ENCODE measurements at regions not wholly inside any gene's neighbourhood (a gene's known extent, or its start where the extent isn't known, plus 50 kb on each side); places are given as distances from the start of the nearest gene placed in this dataset.

DNA sequence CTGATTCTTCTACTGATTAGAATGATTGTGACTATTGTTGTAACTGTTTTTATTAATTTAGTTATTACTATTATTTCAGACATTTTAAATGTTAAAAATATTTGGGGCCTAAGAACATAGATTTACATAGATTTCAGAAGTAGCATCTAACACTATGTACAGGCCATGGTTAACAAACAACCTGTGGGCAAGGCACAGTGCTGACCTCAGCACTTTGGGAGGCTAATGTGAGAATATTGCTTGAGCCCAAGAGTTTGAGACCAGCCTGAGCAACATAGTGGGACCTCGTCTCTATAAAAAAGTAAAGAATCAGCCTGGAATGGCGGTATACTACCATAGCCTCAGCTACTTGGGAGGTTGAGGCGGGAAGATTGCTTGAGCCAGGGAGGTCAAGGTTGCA, 69.1 kb upstream of the CNTN4 start:
- H3F3A ChIP-seq (ENCODE audit: low read depth), result no peaks in the 10 kb centered on the region
- H3K9ac ChIP-seq (ENCODE audit: low read depth, low read length, poor library complexity, severe bottlenecking), result no peak overlapping the region
- H3K4me1 ChIP-seq (ENCODE audit: insufficient read depth, low read length, poor library complexity, severe bottlenecking), result no peaks in the 10 kb centered on the region
- no peaks in the 10 kb centered on the region for H3K79me2 ChIP-seq (ENCODE audit: insufficient read depth, low read length)
- H4K20me1 ChIP-seq (ENCODE audit: insufficient read depth, low read length, poor library complexity, severe bottlenecking), result no peaks in the 10 kb centered on the region
- no peaks in the 10 kb centered on the region for H3K27me3 ChIP-seq (ENCODE audit: insufficient read depth, low read length, poor library complexity, severe bottlenecking)
- no peaks in the 10 kb centered on the region; the same call in 1 of the 2 replicates for H3K9me3 ChIP-seq (ENCODE audit: insufficient read depth, low read depth, low read length)
- no peak overlapping the region for H3K4me2 ChIP-seq (ENCODE audit: low read depth, low read length, poor library complexity, severe bottlenecking)
- no peaks in the 10 kb centered on the region for H3K9me2 ChIP-seq (replicated peaks; ENCODE audit: low read depth, low read length)
- TF ChIP-seq EZH2phosphoT487 (IDR thresholded peaks at IDR 0.05; ENCODE audit: borderline replicate concordance), result no peak
- TF ChIP-seq, protein P1, sequence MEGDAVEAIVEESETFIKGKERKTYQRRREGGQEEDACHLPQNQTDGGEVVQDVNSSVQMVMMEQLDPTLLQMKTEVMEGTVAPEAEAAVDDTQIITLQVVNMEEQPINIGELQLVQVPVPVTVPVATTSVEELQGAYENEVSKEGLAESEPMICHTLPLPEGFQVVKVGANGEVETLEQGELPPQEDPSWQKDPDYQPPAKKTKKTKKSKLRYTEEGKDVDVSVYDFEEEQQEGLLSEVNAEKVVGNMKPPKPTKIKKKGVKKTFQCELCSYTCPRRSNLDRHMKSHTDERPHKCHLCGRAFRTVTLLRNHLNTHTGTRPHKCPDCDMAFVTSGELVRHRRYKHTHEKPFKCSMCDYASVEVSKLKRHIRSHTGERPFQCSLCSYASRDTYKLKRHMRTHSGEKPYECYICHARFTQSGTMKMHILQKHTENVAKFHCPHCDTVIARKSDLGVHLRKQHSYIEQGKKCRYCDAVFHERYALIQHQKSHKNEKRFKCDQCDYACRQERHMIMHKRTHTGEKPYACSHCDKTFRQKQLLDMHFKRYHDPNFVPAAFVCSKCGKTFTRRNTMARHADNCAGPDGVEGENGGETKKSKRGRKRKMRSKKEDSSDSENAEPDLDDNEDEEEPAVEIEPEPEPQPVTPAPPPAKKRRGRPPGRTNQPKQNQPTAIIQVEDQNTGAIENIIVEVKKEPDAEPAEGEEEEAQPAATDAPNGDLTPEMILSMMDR (conservative IDR thresholded peaks at IDR 0.05; ENCODE audit: low read length), result no peak
- H3K36me3 ChIP-seq (ENCODE audit: insufficient read depth, low read length), result no peaks in the 10 kb centered on the region
- H2AFZ ChIP-seq (ENCODE audit: low read length), result no peak overlapping the region
- no peak overlapping the region for H3K4me3 ChIP-seq (ENCODE audit: low read length, poor library complexity, severe bottlenecking)

DNA sequence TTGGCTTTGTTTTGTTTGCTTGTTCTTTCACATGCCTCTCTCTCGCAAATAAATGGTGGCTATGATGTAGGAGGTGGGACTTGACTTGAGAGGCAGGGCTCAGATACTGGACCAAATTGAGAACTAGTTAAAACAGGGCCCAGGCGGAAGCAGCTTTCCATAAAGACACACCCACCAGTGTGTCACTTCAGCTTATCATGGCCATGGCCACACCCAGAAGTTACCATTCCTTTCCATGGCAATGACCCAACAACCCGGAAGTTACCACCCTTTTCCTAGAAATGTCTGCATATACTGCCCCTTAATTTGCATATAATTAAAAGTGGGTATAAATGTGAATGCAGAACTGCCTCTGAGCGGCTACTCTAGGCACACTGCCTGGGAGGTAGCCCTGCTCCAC, 62.6 kb upstream of the CNTN4 start:
- H3K4me1 ChIP-seq (ENCODE audit: insufficient read depth, low read length, poor library complexity, severe bottlenecking), result no peaks in the 10 kb centered on the region
- no peaks in the 10 kb centered on the region for H3F3A ChIP-seq (ENCODE audit: low read depth)
- no peak overlapping the region for H3K4me3 ChIP-seq (ENCODE audit: low read length, poor library complexity, severe bottlenecking)
- no peaks in the 10 kb centered on the region for H3K79me2 ChIP-seq (ENCODE audit: insufficient read depth, low read length)
- TF ChIP-seq, protein P1 (conservative IDR thresholded peaks at IDR 0.05; ENCODE audit: low read length), result no peak
- no peak for TF ChIP-seq EZH2phosphoT487 (IDR thresholded peaks at IDR 0.05; ENCODE audit: borderline replicate concordance)
- H3K9ac ChIP-seq (ENCODE audit: low read depth, low read length, poor library complexity, severe bottlenecking), result no peak overlapping the region
- H3K27me3 ChIP-seq (ENCODE audit: insufficient read depth, low read length, poor library complexity, severe bottlenecking), result no peaks in the 10 kb centered on the region
- no peak overlapping the region for H2AFZ ChIP-seq (ENCODE audit: low read length)
- no peaks in the 10 kb centered on the region for H3K36me3 ChIP-seq (ENCODE audit: insufficient read depth, low read length)
- no peaks in the 10 kb centered on the region for H3K9me2 ChIP-seq (replicated peaks; ENCODE audit: low read depth, low read length)
- no peaks in the 10 kb centered on the region for H3K9me3 ChIP-seq (ENCODE audit: insufficient read depth, low read depth, low read length)
- H4K20me1 ChIP-seq (ENCODE audit: insufficient read depth, low read length, poor library complexity, severe bottlenecking), result no peaks in the 10 kb centered on the region
- no peak overlapping the region for H3K4me2 ChIP-seq (ENCODE audit: low read depth, low read length, poor library complexity, severe bottlenecking)

DNA sequence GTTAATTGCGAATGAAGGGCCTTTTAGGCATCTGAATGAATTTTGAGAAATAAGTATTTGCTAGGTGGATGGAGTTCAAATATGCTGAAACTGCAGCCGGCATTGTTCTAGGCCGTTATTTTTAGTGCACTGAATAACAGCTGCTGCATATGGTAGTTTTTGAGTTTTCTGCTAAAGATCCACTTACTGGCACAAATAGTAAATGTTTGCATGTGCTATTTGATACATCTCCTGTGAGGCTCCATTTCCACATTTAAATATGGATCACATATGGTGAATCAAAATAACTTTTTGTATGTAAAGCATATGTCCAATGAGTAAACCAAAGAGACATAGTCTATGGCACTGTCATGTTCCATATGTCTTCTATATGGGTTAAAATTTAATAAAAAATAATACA, 56.7 kb upstream of the CNTN4 start:
- Histone ChIP-seq H3K36me3 (ENCODE audit: insufficient read depth, low read length) (no peaks in the 10 kb centered on the region), H3F3A (ENCODE audit: low read depth) (no peaks in the 10 kb centered on the region), H3K9me2 (replicated peaks; ENCODE audit: low read depth, low read length) (no peaks in the 10 kb centered on the region), H3K79me2 (ENCODE audit: insufficient read depth, low read length) (no peaks in the 10 kb centered on the region), H4K20me1 (ENCODE audit: insufficient read depth, low read length, poor library complexity, severe bottlenecking) (no peaks in the 10 kb centered on the region), H3K4me1 (ENCODE audit: insufficient read depth, low read length, poor library complexity, severe bottlenecking) (no peaks in the 10 kb centered on the region), H2AFZ (ENCODE audit: low read length) (no peak overlapping the region), H3K4me3 (ENCODE audit: low read length, poor library complexity, severe bottlenecking) (no peak overlapping the region), H3K9ac (ENCODE audit: low read depth, low read length, poor library complexity, severe bottlenecking) (no peak overlapping the region), H3K9me3 (ENCODE audit: insufficient read depth, low read depth, low read length) (peaks cover 3% of the 10 kb centered on the region; the same call in 1 of the 2 replicates), H3K27me3 (ENCODE audit: insufficient read depth, low read length, poor library complexity, severe bottlenecking) (no peaks in the 10 kb centered on the region), H3K4me2 (ENCODE audit: low read depth, low read length, poor library complexity, severe bottlenecking) (no peak overlapping the region)
- TF ChIP-seq EZH2phosphoT487 (IDR thresholded peaks at IDR 0.05; ENCODE audit: borderline replicate concordance), result no peak
- TF ChIP-seq, protein P1 (conservative IDR thresholded peaks at IDR 0.05; ENCODE audit: low read length), result no peak

All from Loucy (cell line).